GM12878 (cell line): ENCODE measurements at regions not wholly inside any gene's neighbourhood (a gene's known extent, or its start where the extent isn't known, plus 50 kb on each side); places are given as distances from the start of the nearest gene placed in this dataset.

ENCODE experiments used
- BRCA1 ChIP-seq: IDR thresholded peaks from 2 replicates; pipeline ENCODE4 v1.6.1; 2011; ENCODE audit warnings: low read depth, low read length, improper control_type of control experiment
- CHD2 ChIP-seq: IDR thresholded peaks from 2 replicates; pipeline ENCODE4 v1.6.1; 2011; ENCODE audit warnings: low read depth, low read length, improper control_type of control experiment, borderline replicate concordance
- CTCF ChIP-seq, 3 experiments: IDR thresholded peaks in 2 of 3; conservative IDR thresholded peaks in 1 of 3; 2 replicates each; pipeline ENCODE4 v1.5.1; 2011; ENCODE audit warnings: low read depth in 3 of 3, low read length in 3 of 3, mild to moderate bottlenecking in 3 of 3, control low read depth in 2 of 3, moderate library complexity in 2 of 3, inconsistent platforms in 1 of 3, mixed read lengths in 1 of 3; ENCODE audit not compliant: control insufficient read depth in 2 of 3, insufficient read depth in 1 of 3; ENCODE audit errors: extremely low read depth in 1 of 3
- MAX ChIP-seq: IDR thresholded peaks from 2 replicates; pipeline ENCODE4 v1.6.1; 2012; ENCODE audit warnings: low read depth, low read length, improper control_type of control experiment
- POLR2A ChIP-seq: IDR thresholded peaks from 2 replicates; pipeline ENCODE4 v1.6.1; 2011; ENCODE audit warnings: low read depth, mild to moderate bottlenecking, low read length
- POLR2AphosphoS5 ChIP-seq: IDR thresholded peaks from 2 replicates; pipeline ENCODE4 v1.6.1; 2011; ENCODE audit warnings: mild to moderate bottlenecking, low read length, inconsistent platforms
- PRDM15 ChIP-seq: fragments of 450-650 bp; formaldehyde crosslinking; IDR thresholded peaks from 2 replicates; pipeline ENCODE4 v1.4.0; 2020; ENCODE audit warnings: mild to moderate bottlenecking, moderate library complexity
- RFX5 ChIP-seq: IDR thresholded peaks from 2 replicates; pipeline ENCODE4 v1.6.1; 2011; ENCODE audit warnings: low read depth, low read length, improper control_type of control experiment
- SMC3 ChIP-seq: IDR thresholded peaks from 2 replicates; pipeline ENCODE4 v1.6.1; 2011; ENCODE audit warnings: low read length, improper control_type of control experiment, borderline replicate concordance

GRCh38 chr6:134714679-134715078 is 235.2 kb downstream of the ALDH8A1 start:
- no peak for TF ChIP-seq POLR2AphosphoS5
- no peak for TF ChIP-seq POLR2A
- no peak for TF ChIP-seq RFX5
- no peak for TF ChIP-seq CTCF (IDR thresholded peaks at IDR 0.05 in 2 of 3, conservative IDR thresholded peaks at IDR 0.05 in 1 of 3; ENCODE audit: control insufficient read depth in 2 of 3, extremely low read depth in 1 of 3, insufficient read depth in 1 of 3, low read depth in 3 of 3, low read length in 3 of 3)
- no peak for TF ChIP-seq CHD2
- TF ChIP-seq PRDM15 (CRISPR knock-in tag), result no peak
- no peak for TF ChIP-seq BRCA1
- no peak for TF ChIP-seq MAX
- no peak for TF ChIP-seq SMC3
